CD14-positive monocyte (primary cell): ENCODE measurements at regions not wholly inside any gene's neighbourhood (a gene's known extent, or its start where the extent isn't known, plus 50 kb on each side); places are given as distances from the start of the nearest gene placed in this dataset.

Experiments
- DNase-seq, 3 donors: peaks; one replicate each; pipeline ENCODE4 v3.0.0-alpha.2; 2011 to 2022
- H2AFZ ChIP-seq: 2 replicates; pipeline ENCODE4 v1.6.0; 2012; ENCODE audit warnings: mild to moderate bottlenecking, low read depth, low read length, inconsistent platforms; ENCODE audit not compliant: insufficient read depth, poor library complexity, severe bottlenecking
- H3K27ac ChIP-seq, 2 donors: 1 replicate in 1 of 2; 2 replicates in 1 of 2; pipeline ENCODE4 v1.5.1; 2012 to 2013; ENCODE audit warnings: low read length in 2 of 2, control low read depth in 1 of 2, inconsistent platforms in 1 of 2, low read depth in 1 of 2, mild to moderate bottlenecking in 1 of 2
- H3K27me3 ChIP-seq, 2 donors: one replicate each; pipeline versions ENCODE4 v1.6.0 to v1.6.1; 2011 to 2013; ENCODE audit warnings: low read length in 2 of 2; ENCODE audit not compliant: control insufficient read depth in 2 of 2, insufficient read depth in 2 of 2
- H3K36me3 ChIP-seq, 2 donors: replicated peaks in 1 of 2; 1 replicate in 1 of 2; 2 replicates in 1 of 2; pipeline versions ENCODE4 v1.5.1 to v1.6.1; 2012 to 2013; ENCODE audit warnings: low read length in 2 of 2, control low read depth in 1 of 2, inconsistent platforms in 1 of 2, mild to moderate bottlenecking in 1 of 2; ENCODE audit not compliant: insufficient read depth in 2 of 2, control insufficient read depth in 1 of 2
- H3K4me1 ChIP-seq, 2 donors: 1 replicate in 1 of 2; 2 replicates in 1 of 2; pipeline versions ENCODE4 v1.5.1 to v1.6.1; 2012 to 2013; ENCODE audit warnings: low read length in 2 of 2, control low read depth in 1 of 2, inconsistent platforms in 1 of 2, mild to moderate bottlenecking in 1 of 2, moderate library complexity in 1 of 2; ENCODE audit not compliant: insufficient read depth in 2 of 2, control insufficient read depth in 1 of 2
- H3K4me2 ChIP-seq: replicated peaks from 2 replicates; pipeline ENCODE3; 2012; ENCODE audit warnings: low read length, moderate library complexity, mild to moderate bottlenecking; ENCODE audit not compliant: poor library complexity, severe bottlenecking; ENCODE audit errors: extremely low read depth
- H3K4me3 ChIP-seq, 3 experiments: fragments of 200-600 bp in 1 of 3; sonication (generic) in 1 of 3; replicated peaks in 1 of 3; 1 replicate in 2 of 3; 2 replicates in 1 of 3; pipeline ENCODE4 v1.5.1; 2011 to 2013; ENCODE audit warnings: low read length in 3 of 3, mild to moderate bottlenecking in 3 of 3, control low read depth in 2 of 3, low read depth in 2 of 3, inconsistent platforms in 1 of 3, moderate library complexity in 1 of 3
- H3K79me2 ChIP-seq: 2 replicates; pipeline ENCODE4 v1.6.0; 2012; ENCODE audit warnings: mild to moderate bottlenecking, control low read depth, inconsistent platforms, low read length, moderate library complexity; ENCODE audit not compliant: insufficient read depth
- H3K9ac ChIP-seq: 2 replicates; pipeline ENCODE4 v1.6.0; 2017; ENCODE audit warnings: low read length, mild to moderate bottlenecking; ENCODE audit not compliant: insufficient read depth, poor library complexity, severe bottlenecking
- H3K9me3 ChIP-seq, 2 donors: replicated peaks in 1 of 2; 1 replicate in 1 of 2; 2 replicates in 1 of 2; pipeline versions ENCODE4 v1.5.1 to v1.6.1; 2012 to 2013; ENCODE audit warnings: low read length in 2 of 2, control low read depth in 1 of 2; ENCODE audit not compliant: control insufficient read depth in 1 of 2, insufficient read depth in 1 of 2
- H4K20me1 ChIP-seq: 2 replicates; pipeline ENCODE4 v1.6.0; 2012; ENCODE audit warnings: mild to moderate bottlenecking, low read length, control low read depth, moderate library complexity; ENCODE audit not compliant: insufficient read depth
- H3K27ac Mint-ChIP-seq, 7 donors: one replicate each; pipeline ENCODE4 v1.8.0; 2020; ENCODE audit warnings: mild to moderate bottlenecking in 7 of 7, mixed read lengths in 7 of 7, moderate library complexity in 6 of 7, inconsistent platforms in 2 of 7
- H3K27me3 Mint-ChIP-seq, 3 donors: one replicate each; pipeline ENCODE4 v1.8.0; 2021 to 2022; ENCODE audit warnings: low read depth in 3 of 3, mild to moderate bottlenecking in 3 of 3, mixed read lengths in 3 of 3, moderate library complexity in 3 of 3, inconsistent platforms in 1 of 3
- H3K36me3 Mint-ChIP-seq, 2 donors: one replicate each; pipeline ENCODE4 v1.8.0; 2020; ENCODE audit warnings: mixed read lengths in 2 of 2, inconsistent platforms in 1 of 2, mild to moderate bottlenecking in 1 of 2
- H3K4me1 Mint-ChIP-seq: one replicate; pipeline ENCODE4 v1.8.0; 2020; ENCODE audit warnings: mild to moderate bottlenecking, mixed read lengths
- H3K4me3 Mint-ChIP-seq, 2 donors: one replicate each; pipeline ENCODE4 v1.8.0; 2020; ENCODE audit warnings: mild to moderate bottlenecking in 2 of 2, mixed read lengths in 2 of 2, moderate library complexity in 1 of 2
- H3K9me3 Mint-ChIP-seq, 7 donors: one replicate each; pipeline ENCODE4 v1.8.0; 2020 to 2022; ENCODE audit warnings: mixed read lengths in 7 of 7, mild to moderate bottlenecking in 6 of 7, moderate library complexity in 6 of 7, inconsistent platforms in 2 of 7
- CTCF ChIP-seq: fragments of 200-600 bp; IDR thresholded peaks from one replicate; pipeline ENCODE4 v1.8.0; 2022; ENCODE audit warnings: antibody characterized with exemption, mild to moderate bottlenecking
- WGBS: methylation state at CpG from one replicate; pipeline ENCODE4 v1.1.5; 2013; ENCODE audit warnings: missing lambda C conversion rate; ENCODE audit not compliant: insufficient coverage; 5-methylcytosine and 5-hydroxymethylcytosine counted together
- intact Hi-C, 2 donors: fragments of 100-400 bp; cut with micrococcal nuclease; formaldehyde crosslinking; loops; one replicate each; pipeline versions ENCODE4 v1.15.0 to v1.15.1; 2023

GRCh38 chr3:165434516-165434915 is 238.3 kb upstream of the SLITRK3 start:
- H3K79me2 ChIP-seq, result no peaks in the 10 kb centered on the region
- Mint-ChIP-seq H3K27ac (no peak overlapping the region), H3K27me3 (no peaks in the 10 kb centered on the region), H3K36me3 (no peaks in the 10 kb centered on the region), H3K4me3 (no peak overlapping the region), H3K9me3 (peaks cover 3 to 13% (median 6%) of the 10 kb centered on the region in 7 donors), H3K4me1 (no peaks in the 10 kb centered on the region)
- no peak overlapping the region for H3K9ac ChIP-seq
- H3K9me3 ChIP-seq, result peaks cover 10 to 29% of the 10 kb centered on the region in 2 donors
- no peak overlapping the region for H2AFZ ChIP-seq
- H3K4me1 ChIP-seq, result no peaks in the 10 kb centered on the region
- H3K27me3 ChIP-seq, result no peaks in the 10 kb centered on the region
- intact Hi-C loops, result no loop called here
- H4K20me1 ChIP-seq, result no peaks in the 10 kb centered on the region
- TF ChIP-seq CTCF, result no peak
- WGBS, result no CpG with 5 or more reads among the region's 3 CpGs
- no peak overlapping the region for H3K4me3 ChIP-seq
- no peak for DNase-seq
- no peak overlapping the region for H3K27ac ChIP-seq
- no peaks in the 10 kb centered on the region for H3K36me3 ChIP-seq
- no peak overlapping the region for H3K4me2 ChIP-seq

GRCh38 chr3:165406425-165406824 is 210.2 kb upstream of the SLITRK3 start:
- no peak for TF ChIP-seq CTCF
- Histone ChIP-seq H3K79me2 (no peaks in the 10 kb centered on the region), H4K20me1 (no peaks in the 10 kb centered on the region), H3K9me3 (peaks cover 8 to 15% of the 10 kb centered on the region in 2 donors), H2AFZ (no peak overlapping the region), H3K4me1 (no peaks in the 10 kb centered on the region), H3K36me3 (no peaks in the 10 kb centered on the region), H3K4me3 (no peak overlapping the region), H3K27me3 (no peaks in the 10 kb centered on the region), H3K4me2 (no peak overlapping the region), H3K27ac (no peak overlapping the region), H3K9ac (no peak overlapping the region)
- H3K36me3 Mint-ChIP-seq, result no peaks in the 10 kb centered on the region
- no peaks in the 10 kb centered on the region for H3K4me1 Mint-ChIP-seq
- H3K9me3 Mint-ChIP-seq, result peaks cover 0 to 14% (median 4%) of the 10 kb centered on the region in 7 donors
- 80% methylated on average over 1 of the region's 2 CpGs for WGBS
- H3K27me3 Mint-ChIP-seq, result peaks cover 0 to 2% (median 0%) of the 10 kb centered on the region in 3 donors
- intact Hi-C loops, result no loop called here
- no peak for DNase-seq
- H3K27ac Mint-ChIP-seq, result no peak overlapping the region
- H3K4me3 Mint-ChIP-seq, result no peak overlapping the region
